KOPT-K1 (cell line): ENCODE measurements at regions not wholly inside any gene's neighbourhood (a gene's known extent, or its start where the extent isn't known, plus 50 kb on each side); places are given as distances from the start of the nearest gene placed in this dataset.
"Not testable (repeated sequence)": the region's sequence is repeated elsewhere in the genome, so short reads cannot be mapped to it uniquely, and the experiment has no call there.

Source experiments
- H3K27ac ChIP-seq: fragments of 200-600 bp; sonication (generic); 2 replicates; pipeline ENCODE4 v1.5.1; 2016; ENCODE audit warnings: antibody characterized with exemption, mild to moderate bottlenecking, low read depth, low read length; ENCODE audit not compliant: poor library complexity, severe bottlenecking
- H3K36me3 ChIP-seq: fragments of 200-600 bp; sonication (generic); 2 replicates; pipeline ENCODE4 v1.5.1; 2017; ENCODE audit warnings: antibody characterized with exemption, mild to moderate bottlenecking, low read length, moderate library complexity; ENCODE audit not compliant: insufficient read depth
- H3K9me3 ChIP-seq: fragments of 200-600 bp; sonication (generic); 2 replicates; pipeline ENCODE4 v1.5.1; 2017; ENCODE audit warnings: antibody characterized with exemption, low read length, mild to moderate bottlenecking; ENCODE audit not compliant: insufficient read depth, poor library complexity, severe bottlenecking

DNA sequence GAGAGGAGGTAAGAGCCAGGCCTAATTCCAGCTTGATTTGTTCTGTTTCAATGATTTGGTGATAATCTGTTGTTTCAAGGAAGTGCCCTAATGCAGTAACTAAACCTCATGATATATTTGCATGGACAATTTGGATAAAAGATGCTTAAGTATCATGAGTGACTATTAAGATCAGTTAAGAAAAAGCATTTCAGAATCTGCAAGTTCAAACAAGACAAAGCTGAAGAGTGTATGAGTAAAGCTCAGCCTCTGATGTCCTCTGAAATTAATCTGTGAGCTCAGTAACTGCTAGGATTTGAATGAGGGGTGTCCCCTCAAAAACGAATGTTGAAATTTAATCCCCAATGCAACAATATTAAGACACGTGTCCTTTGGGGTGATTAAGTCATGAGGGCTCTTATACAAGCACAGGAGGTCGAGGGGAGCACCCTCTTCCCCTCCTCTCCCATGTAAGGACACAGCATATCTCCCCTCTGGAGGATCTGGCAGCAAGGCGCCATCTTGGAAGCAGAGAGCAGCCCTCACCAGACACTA is 949.2 kb downstream of the GALC start:
- Histone ChIP-seq H3K9me3 (no peaks in the 10 kb centered on the region), H3K27ac (no peak overlapping the region), H3K36me3 (no peaks in the 10 kb centered on the region)

DNA sequence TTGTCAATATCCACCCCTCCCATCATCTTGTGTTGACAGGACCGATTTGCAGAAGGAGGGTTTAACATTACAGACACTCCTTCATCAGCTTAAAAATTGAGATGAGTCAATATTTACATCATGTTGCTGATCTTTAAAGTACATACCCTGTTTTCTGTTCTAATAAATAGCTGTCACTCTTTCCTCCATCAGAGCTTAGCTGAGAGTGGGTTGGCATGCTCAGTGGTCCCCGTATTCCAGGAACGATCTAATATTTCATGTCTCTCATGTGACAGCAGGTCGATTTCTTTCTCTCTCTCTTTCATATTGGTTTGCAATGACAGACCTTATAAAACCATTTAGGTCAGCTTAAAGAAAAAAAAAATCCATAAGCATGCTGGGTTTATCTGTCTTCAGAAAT is 950.6 kb downstream of the GALC start:
- H3K36me3 ChIP-seq, result no peaks in the 10 kb centered on the region
- H3K9me3 ChIP-seq, result no peaks in the 10 kb centered on the region
- H3K27ac ChIP-seq, result no peak overlapping the region

GRCh38 chr14:87041290-87042020 is 951.5 kb downstream of the GALC start:
- Histone ChIP-seq H3K36me3 (no peaks in the 10 kb centered on the region), H3K27ac (no peak overlapping the region), H3K9me3 (no peaks in the 10 kb centered on the region)

DNA sequence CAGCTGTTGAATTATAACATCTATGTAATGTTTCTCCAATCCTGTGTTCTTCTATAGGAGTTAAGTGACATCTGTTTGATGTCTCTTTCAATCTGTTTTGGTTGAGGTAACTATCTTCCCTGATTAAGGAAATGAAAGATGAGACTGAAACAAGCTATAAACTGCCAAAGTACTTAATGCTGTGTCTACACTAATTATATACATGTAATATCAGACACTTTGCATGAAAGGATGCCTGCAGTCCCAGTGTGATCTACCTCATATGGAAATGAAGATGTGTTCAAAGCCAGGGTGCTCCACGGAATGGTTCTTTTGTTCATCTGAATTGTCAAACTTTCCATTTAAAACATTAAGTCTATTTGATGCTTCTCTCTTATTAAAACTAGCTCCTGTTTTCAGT is 958.3 kb downstream of the GALC start:
- Histone ChIP-seq H3K36me3 (no peaks in the 10 kb centered on the region), H3K27ac (no peak overlapping the region), H3K9me3 (no peaks in the 10 kb centered on the region)

- H3K36me3 ChIP-seq, result no peaks in the 10 kb centered on the region
- H3K9me3 ChIP-seq, result no peaks in the 10 kb centered on the region
- H3K27ac ChIP-seq, result no peak overlapping the region
Observed at GRCh38 chr14:87030197-87030596, 962.8 kb downstream of the GALC start.

DNA sequence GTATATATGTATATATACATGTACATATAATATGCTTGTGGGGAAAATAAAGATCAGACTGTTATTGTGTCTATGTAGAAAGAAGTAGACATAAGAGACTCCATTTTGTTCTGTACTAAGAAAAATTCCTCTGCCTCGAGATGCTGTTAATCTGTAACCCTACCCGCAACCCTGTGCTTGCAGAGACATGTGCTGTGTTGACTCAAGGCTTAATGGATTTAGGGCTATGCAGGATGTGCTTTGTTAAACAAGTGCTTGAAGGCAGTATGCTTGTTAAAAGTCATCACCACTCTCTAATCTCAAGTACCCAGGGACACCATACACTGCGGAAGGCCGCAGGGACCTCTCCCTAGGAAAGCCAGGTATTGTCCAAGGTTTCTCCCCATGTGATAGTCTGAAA is 972.9 kb downstream of the GALC start:
- H3K27ac ChIP-seq, H3K9me3 ChIP-seq, H3K36me3 ChIP-seq: not testable (repeated sequence)

DNA sequence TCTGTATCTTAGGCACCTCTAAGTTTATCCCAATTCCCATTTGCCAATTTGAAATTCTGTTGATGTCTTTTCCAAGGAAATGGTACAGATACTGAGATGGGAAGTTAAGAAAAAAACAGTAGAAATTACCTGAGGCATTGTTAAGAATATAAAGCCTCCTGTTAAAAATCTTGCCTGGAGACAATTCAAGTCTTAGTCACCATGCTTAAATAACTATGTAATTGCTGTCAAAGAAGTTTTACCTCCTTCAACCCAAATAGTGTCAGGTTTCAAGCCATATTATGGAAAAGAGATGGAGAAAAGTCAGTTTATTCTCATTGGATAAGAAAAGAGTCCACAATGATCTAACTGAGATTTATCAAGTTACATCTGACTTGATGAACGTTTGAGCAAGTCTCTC is 974.7 kb downstream of the GALC start:
- H3K27ac ChIP-seq, result no peak overlapping the region
- no peaks in the 10 kb centered on the region for H3K9me3 ChIP-seq
- no peaks in the 10 kb centered on the region for H3K36me3 ChIP-seq

DNA sequence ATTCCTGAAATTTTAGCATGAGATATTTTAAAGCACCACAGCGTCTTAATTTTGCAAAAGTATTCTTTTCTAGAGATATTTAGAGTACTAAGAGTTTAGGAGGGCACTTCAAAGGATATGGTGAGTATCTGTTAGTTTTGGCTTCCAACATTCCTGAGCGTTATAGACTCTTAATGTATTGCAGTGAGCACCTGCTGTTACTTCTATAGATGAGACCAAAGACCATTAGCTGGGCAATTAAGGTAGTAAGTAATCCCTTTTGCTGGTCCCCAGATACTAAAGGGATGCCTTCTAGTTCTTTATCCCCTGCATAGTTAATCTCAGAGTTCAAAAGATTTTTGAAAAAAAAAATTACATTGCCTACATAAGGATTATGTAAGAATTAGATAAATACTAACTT is 975.6 kb downstream of the GALC start:
- H3K9me3 ChIP-seq, result no peaks in the 10 kb centered on the region
- no peak overlapping the region for H3K27ac ChIP-seq

GRCh38 chr14:87014856-87015255 is 978.1 kb downstream of the GALC start:
- Histone ChIP-seq H3K36me3 (no peaks in the 10 kb centered on the region), H3K27ac (no peak overlapping the region), H3K9me3 (no peaks in the 10 kb centered on the region)

More for the DNA sequence above, 975.6 kb downstream of the GALC start:
- no peaks in the 10 kb centered on the region for H3K36me3 ChIP-seq

DNA sequence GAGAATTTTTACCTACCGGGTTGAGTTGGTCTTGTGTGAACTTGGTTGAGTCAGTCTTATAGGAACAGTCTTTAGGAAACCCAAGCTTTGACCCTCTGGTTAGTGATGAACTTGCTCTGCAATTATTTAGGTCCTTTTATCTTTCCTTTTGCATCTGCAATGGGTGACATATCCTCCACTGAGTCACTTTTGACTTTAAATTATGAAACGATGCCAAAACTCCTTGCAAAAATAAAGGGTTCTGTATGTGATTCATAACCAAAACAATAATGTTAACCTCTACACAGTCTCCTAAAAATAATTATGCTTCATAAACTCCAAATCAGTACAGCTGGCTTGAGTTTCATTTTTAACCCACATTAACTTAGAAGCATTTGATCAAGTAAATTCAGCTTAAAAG is 979.4 kb downstream of the GALC start:
- H3K36me3 ChIP-seq, result no peaks in the 10 kb centered on the region
- H3K27ac ChIP-seq, result no peak overlapping the region
- no peaks in the 10 kb centered on the region for H3K9me3 ChIP-seq

DNA sequence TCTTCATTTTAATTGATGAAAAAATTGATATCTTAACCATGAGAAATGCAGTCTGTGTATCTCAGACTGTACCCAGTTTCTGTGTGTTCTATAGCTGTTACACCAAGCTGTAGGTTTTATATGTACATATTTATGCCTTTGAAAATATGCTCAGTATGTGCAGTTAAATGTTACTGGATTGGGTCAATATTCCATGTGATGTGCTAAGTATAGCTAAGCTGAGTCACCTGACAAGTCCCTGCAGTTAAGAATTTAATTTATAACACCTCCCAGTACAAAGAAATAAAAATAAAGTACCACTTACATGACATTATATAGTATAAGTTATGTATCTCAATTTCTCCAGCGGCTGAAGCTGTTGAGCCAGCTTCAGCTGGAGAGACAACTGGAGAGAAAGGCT is 984.0 kb downstream of the GALC start:
- H3K27ac ChIP-seq, result no peak overlapping the region
- no peaks in the 10 kb centered on the region for H3K9me3 ChIP-seq
- no peaks in the 10 kb centered on the region for H3K36me3 ChIP-seq

- no peaks in the 10 kb centered on the region for H3K9me3 ChIP-seq
- no peak overlapping the region for H3K27ac ChIP-seq
- H3K36me3 ChIP-seq, result no peaks in the 10 kb centered on the region
Observed at GRCh38 chr14:87005280-87005679, 987.7 kb downstream of the GALC start.

DNA sequence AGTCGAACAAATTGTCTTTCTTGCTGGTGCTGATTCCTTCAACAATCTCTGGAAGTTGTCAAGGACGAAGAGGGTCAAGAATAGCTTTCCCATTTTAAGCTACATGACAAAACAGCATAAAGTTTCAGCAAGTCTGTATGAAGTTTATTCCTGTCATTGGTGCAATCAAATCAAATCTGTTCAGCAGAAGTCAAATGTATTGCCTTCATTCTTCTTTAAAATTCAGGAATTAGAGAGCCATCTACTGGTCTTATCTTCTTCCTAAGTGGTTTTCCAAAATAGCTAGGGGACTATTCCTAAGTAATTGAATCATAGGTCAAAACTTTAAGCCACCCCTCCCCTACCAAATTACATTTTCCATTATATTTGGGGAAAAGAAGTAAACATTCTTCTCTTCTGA is 990.2 kb downstream of the GALC start:
- Histone ChIP-seq H3K9me3 (no peaks in the 10 kb centered on the region), H3K27ac (no peak overlapping the region), H3K36me3 (no peaks in the 10 kb centered on the region)

GRCh38 chr14:87001333-87001732 is 991.6 kb downstream of the GALC start:
- Histone ChIP-seq H3K9me3 (no peaks in the 10 kb centered on the region), H3K36me3 (no peaks in the 10 kb centered on the region), H3K27ac (no peak overlapping the region)

GRCh38 chr14:87000081-87000480 is 992.9 kb downstream of the GALC start:
- Histone ChIP-seq H3K27ac (no peak overlapping the region), H3K9me3 (no peaks in the 10 kb centered on the region), H3K36me3 (no peaks in the 10 kb centered on the region)

DNA sequence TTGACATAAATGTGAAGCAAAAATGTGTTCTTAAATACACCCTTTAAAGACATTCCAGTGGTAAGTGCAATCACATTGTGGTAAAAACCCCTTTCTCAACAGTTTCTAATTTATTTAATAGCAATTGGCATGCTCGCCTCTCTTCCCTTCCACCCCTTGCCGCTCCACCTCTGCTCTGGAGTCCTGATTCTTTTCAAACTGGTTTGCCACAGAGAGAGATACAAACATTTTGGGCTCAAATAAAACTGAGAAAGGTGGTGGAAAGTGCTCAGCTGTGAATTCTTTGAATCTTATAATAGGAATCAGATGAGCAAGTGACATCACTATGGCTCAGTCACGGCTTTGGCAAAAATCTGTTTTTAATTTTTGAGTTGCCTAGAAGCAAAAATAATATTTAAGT is 993.9 kb downstream of the GALC start:
- Histone ChIP-seq H3K27ac (no peak overlapping the region), H3K9me3 (no peaks in the 10 kb centered on the region)

More for the DNA sequence above, 993.9 kb downstream of the GALC start:
- no peaks in the 10 kb centered on the region for H3K36me3 ChIP-seq
